Renal pelvis (tissue), 1 donor: ENCODE measurements at regions not wholly inside any gene's neighbourhood (a gene's known extent, or its start where the extent isn't known, plus 50 kb on each side); places are given as distances from the start of the nearest gene placed in this dataset.
A peak's percentile ranks its signal among the peaks of the same experiment; 100 is the strongest.

Experiments used
- DNase-seq: peaks from one replicate; pipeline ENCODE4 v3.0.0-alpha.2; 2013

GRCh38 chrX:9087271-9088040 is 53.5 kb upstream of the FAM9B start:
- DNase-seq: peak; percentile 59

- no peak for DNase-seq
Observed at GRCh38 chrX:9088896-9089295, 55.0 kb upstream of the FAM9B start.

- DNase-seq: no peak
Observed at GRCh38 chrX:9090766-9091165, 56.8 kb upstream of the FAM9B start.

GRCh38 chrX:9091258-9091657 is 57.3 kb upstream of the FAM9B start:
- DNase-seq: no peak

- no peak for DNase-seq
Observed at GRCh38 chrX:9102956-9103355, 69.0 kb upstream of the FAM9B start.

- no peak for DNase-seq
Observed at GRCh38 chrX:9108054-9108453, 74.1 kb upstream of the FAM9B start.

GRCh38 chrX:9110808-9111207 is 76.9 kb upstream of the FAM9B start:
- DNase-seq: no peak

GRCh38 chrX:9114245-9114644 is 80.3 kb upstream of the FAM9B start:
- no peak for DNase-seq

GRCh38 chrX:9117851-9118250 is 83.9 kb upstream of the FAM9B start:
- DNase-seq: no peak

GRCh38 chrX:9122519-9123245 is 88.8 kb upstream of the FAM9B start:
- no peak for DNase-seq

GRCh38 chrX:9127986-9128385 is 94.1 kb upstream of the FAM9B start:
- DNase-seq: no peak

GRCh38 chrX:9130031-9130430 is 96.1 kb upstream of the FAM9B start:
- no peak for DNase-seq

- DNase-seq: no peak
Observed at GRCh38 chrX:9131066-9131465, 97.1 kb upstream of the FAM9B start.

- DNase-seq: no peak
Observed at GRCh38 chrX:9132036-9132638, 98.2 kb upstream of the FAM9B start.

GRCh38 chrX:9133426-9133825 is 99.5 kb upstream of the FAM9B start:
- DNase-seq: no peak

GRCh38 chrX:9134366-9134765 is 100.4 kb upstream of the FAM9B start:
- DNase-seq: no peak

GRCh38 chrX:9135901-9136510 is 102.1 kb upstream of the FAM9B start:
- no peak for DNase-seq

- DNase-seq: no peak
Observed at GRCh38 chrX:9137152-9137551, 103.2 kb upstream of the FAM9B start.

- DNase-seq: no peak
Observed at GRCh38 chrX:9141496-9141895, 107.6 kb upstream of the FAM9B start.

- peak; percentile 11 for DNase-seq
Observed at GRCh38 chrX:9144701-9145241, 110.8 kb upstream of the FAM9B start.

GRCh38 chrX:9146657-9147056 is 112.7 kb upstream of the FAM9B start:
- no peak for DNase-seq

GRCh38 chrX:9147086-9147485 is 113.2 kb upstream of the FAM9B start:
- no peak for DNase-seq
